ENCODE measurements at regions not wholly inside any gene's neighbourhood (a gene's known extent, or its start where the extent isn't known, plus 50 kb on each side); places are given as distances from the start of the nearest gene placed in this dataset.

DNA sequence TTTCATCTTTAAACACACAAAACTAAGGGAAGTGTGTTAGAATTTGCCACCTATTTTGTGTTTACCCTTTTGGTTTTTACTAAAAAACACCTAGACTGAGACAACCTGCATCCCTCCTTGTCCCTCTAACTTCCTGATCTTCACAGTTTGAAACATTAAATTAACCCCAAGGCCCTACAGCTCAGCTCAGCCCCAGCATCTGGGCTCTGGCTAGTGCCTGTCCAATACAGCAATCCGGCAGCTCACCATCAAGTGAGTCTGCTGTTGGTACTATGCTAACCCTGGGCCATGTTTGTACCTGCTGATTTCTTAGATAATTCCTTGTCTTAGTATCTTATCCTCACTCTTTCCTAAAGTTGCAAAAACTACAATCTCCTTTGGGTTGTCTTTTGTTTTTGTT, 162.4 kb downstream of the DSEL start:
- peaks cover 0 to 2% of the 10 kb centered on the region in 2 donors for H3K4me1 ChIP-seq (ENCODE audit: control insufficient read depth in 1 of 2, low read depth in 2 of 2)
- H3K9me3 ChIP-seq = no peaks in the 10 kb centered on the region
- H3K4me3 ChIP-seq = no peak overlapping the region
- H3K36me3 ChIP-seq = no peaks in the 10 kb centered on the region
- no peak overlapping the region for H3K27ac ChIP-seq
- H3K27me3 ChIP-seq (replicated peaks; ENCODE audit: insufficient read depth) = no peaks in the 10 kb centered on the region
- TF ChIP-seq, protein P1, sequence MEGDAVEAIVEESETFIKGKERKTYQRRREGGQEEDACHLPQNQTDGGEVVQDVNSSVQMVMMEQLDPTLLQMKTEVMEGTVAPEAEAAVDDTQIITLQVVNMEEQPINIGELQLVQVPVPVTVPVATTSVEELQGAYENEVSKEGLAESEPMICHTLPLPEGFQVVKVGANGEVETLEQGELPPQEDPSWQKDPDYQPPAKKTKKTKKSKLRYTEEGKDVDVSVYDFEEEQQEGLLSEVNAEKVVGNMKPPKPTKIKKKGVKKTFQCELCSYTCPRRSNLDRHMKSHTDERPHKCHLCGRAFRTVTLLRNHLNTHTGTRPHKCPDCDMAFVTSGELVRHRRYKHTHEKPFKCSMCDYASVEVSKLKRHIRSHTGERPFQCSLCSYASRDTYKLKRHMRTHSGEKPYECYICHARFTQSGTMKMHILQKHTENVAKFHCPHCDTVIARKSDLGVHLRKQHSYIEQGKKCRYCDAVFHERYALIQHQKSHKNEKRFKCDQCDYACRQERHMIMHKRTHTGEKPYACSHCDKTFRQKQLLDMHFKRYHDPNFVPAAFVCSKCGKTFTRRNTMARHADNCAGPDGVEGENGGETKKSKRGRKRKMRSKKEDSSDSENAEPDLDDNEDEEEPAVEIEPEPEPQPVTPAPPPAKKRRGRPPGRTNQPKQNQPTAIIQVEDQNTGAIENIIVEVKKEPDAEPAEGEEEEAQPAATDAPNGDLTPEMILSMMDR (IDR thresholded peaks at IDR 0.05) = no peak
- DNase-seq (ENCODE audit: low spot score) = no peak
- ATAC-seq (ENCODE audit: insufficient number of reproducible peaks, low FRiP score, low read depth) = no peak

- no peak for DNase-seq (ENCODE audit: low spot score)
- no peak for ATAC-seq (ENCODE audit: insufficient number of reproducible peaks, low FRiP score, low read depth)
- Histone ChIP-seq H3K27ac (no peak overlapping the region), H3K4me3 (no peak overlapping the region), H3K9me3 (no peaks in the 10 kb centered on the region), H3K27me3 (replicated peaks; ENCODE audit: insufficient read depth) (no peaks in the 10 kb centered on the region), H3K36me3 (no peaks in the 10 kb centered on the region), H3K4me1 (ENCODE audit: control insufficient read depth in 1 of 2, low read depth in 2 of 2) (no peaks in the 10 kb centered on the region)
- TF ChIP-seq, protein P1 (IDR thresholded peaks at IDR 0.05) = no peak
Measured at GRCh38 chr18:67347438-67347837, 169.1 kb downstream of the DSEL start.

DNA sequence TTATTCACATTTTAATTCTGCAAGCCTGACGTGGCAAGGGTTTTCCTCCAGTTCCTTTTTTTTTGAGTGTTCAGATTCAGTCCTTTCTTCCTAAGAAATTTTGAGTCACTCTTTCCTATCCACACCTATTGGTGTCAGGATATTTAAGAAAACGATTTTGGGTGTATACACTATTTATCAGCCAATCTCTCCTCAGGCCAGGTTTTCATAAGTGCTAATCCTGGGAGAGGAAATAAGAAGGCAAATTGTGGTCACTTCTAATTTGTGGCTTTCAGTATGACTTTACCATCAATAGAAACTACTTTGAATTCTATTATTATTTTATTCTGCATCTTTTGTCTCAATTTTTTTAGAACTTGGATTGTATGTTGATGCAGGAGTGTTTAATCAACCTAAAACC, 174.4 kb downstream of the DSEL start:
- H3K9me3 ChIP-seq = no peaks in the 10 kb centered on the region
- TF ChIP-seq, protein P1 (IDR thresholded peaks at IDR 0.05) = no peak
- H3K27ac ChIP-seq = no peak overlapping the region
- no peak for ATAC-seq (ENCODE audit: insufficient number of reproducible peaks, low FRiP score, low read depth)
- no peaks in the 10 kb centered on the region for H3K36me3 ChIP-seq
- H3K4me1 ChIP-seq (ENCODE audit: control insufficient read depth in 1 of 2, low read depth in 2 of 2) = no peaks in the 10 kb centered on the region
- no peak for DNase-seq (ENCODE audit: low spot score)
- no peak overlapping the region for H3K4me3 ChIP-seq
- H3K27me3 ChIP-seq (replicated peaks; ENCODE audit: insufficient read depth) = no peaks in the 10 kb centered on the region

GRCh38 chr18:67337696-67338095, 178.8 kb downstream of the DSEL start:
- Histone ChIP-seq H3K9me3 (no peaks in the 10 kb centered on the region), H3K4me1 (ENCODE audit: control insufficient read depth in 1 of 2, low read depth in 2 of 2) (no peaks in the 10 kb centered on the region), H3K4me3 (no peak overlapping the region), H3K27me3 (replicated peaks; ENCODE audit: insufficient read depth) (no peaks in the 10 kb centered on the region), H3K27ac (no peak overlapping the region), H3K36me3 (no peaks in the 10 kb centered on the region)
- TF ChIP-seq, protein P1 (IDR thresholded peaks at IDR 0.05) = no peak
- DNase-seq (ENCODE audit: low spot score) = no peak
- ATAC-seq (ENCODE audit: insufficient number of reproducible peaks, low FRiP score, low read depth) = no peak

DNA sequence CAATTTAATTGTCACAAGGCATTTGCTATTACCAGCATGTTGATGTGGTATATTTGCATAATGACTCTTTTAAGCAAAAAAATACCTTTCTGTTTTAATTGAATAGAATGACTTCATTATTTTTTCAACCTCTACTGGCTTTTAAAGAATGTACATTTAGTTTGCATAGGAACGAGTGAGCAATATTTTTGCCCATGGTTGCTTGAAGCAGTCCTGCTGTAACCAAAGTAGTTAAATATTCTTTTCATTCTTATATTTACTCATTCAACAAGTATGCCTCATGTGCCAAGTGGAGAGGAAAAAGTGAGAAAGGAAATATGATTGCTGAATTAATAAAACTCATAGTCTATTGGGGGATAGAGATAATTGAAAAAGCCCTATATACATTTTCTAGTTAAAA, 184.7 kb downstream of the DSEL start:
- no peak overlapping the region for H3K27ac ChIP-seq
- TF ChIP-seq, protein P1 (IDR thresholded peaks at IDR 0.05) = no peak
- DNase-seq (ENCODE audit: low spot score) (no peak), ATAC-seq (ENCODE audit: insufficient number of reproducible peaks, low FRiP score, low read depth) (no peak)
- no peak overlapping the region for H3K4me3 ChIP-seq
- H3K36me3 ChIP-seq = no peaks in the 10 kb centered on the region
- no peaks in the 10 kb centered on the region for H3K9me3 ChIP-seq
- H3K27me3 ChIP-seq (replicated peaks; ENCODE audit: insufficient read depth) = no peaks in the 10 kb centered on the region
- H3K4me1 ChIP-seq (ENCODE audit: control insufficient read depth in 1 of 2, low read depth in 2 of 2) = no peaks in the 10 kb centered on the region

All from thoracic aorta (tissue), 2 donors.